NCI-H187 (cell line): ENCODE measurements at regions not wholly inside any gene's neighbourhood (a gene's known extent, or its start where the extent isn't known, plus 50 kb on each side); places are given as distances from the start of the nearest gene placed in this dataset.

Source experiments
- DNase-seq, 2 experiments: peaks; one replicate each; lab custom pipeline; 2025; lab: John Stamatoyannopoulos, UW

GRCh38 chr2:8541636-8542035, 140.2 kb upstream of the ID2 start:
- no peak for DNase-seq

DNA sequence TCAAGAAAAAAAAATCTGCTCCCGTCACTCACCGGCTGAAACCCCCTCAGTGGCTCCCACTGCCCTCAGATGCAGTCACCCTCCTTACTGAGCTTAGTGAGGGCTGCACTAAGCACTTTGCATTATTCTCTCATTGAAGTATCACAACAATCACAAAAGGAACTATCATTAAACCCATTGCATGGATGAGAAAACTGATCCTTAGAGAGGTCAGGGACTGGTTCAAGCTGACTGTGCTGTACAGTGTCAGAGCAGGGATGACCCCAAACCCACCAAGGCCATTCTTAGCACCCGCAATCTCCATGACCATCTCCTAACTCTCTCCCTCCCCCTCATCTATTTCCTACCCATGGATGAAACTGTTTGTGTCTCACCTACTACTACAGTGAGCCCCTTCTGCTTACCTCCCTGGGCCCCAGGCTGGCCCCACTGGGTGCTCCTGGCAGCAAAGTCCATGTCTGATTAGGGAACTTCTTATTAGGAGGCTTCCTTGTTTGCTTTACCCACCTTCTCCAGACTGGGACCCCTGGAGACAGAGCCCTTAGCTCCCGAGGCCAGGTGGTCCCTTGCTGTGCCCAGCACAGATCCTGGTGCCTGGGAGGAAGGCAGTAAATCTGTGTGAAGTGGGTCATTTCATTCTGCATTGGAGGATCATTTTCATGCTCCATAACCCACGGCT, 139.3 kb upstream of the ID2 start:
- no peak for DNase-seq

- DNase-seq = no peak
Observed at GRCh38 chr2:8543060-8543382, 138.8 kb upstream of the ID2 start.

DNA sequence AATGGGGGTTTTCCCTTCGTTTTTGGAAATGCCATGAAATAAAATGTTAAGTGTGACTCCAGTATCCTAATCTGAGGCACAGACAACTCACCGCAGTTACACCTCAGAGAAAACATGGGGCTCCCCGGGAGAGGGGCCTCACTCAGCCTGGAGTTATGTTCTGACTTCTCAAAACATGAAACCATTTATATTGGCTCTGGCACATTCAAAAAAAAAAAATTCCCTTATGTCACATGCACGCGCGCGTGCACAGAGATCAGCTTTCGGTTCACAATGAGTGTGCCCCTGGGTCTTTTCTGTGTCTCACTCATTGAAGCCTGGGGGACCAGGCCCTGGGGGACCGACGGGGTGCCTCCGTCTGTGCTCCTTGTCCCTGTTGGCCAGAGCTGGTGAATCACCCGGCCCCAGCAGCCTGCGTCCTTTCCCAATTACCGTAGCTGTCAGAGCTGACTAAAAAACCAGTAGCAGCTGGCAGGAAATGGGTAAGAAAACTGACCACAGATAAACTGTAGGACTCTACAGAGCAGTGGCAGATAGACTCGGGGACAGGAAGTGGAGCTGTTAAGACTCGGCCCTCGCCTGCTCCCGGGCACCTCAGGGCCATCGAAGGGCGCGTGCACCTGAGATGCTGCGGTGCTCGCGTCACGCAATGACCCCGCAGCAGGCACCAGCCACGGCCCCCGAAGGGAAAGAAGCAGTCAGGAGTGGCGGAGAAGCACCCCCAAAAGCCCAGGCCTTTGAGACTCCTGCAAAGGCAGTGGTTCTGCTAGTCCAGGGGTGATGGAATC, 138.3 kb upstream of the ID2 start:
- DNase-seq = no peak

DNA sequence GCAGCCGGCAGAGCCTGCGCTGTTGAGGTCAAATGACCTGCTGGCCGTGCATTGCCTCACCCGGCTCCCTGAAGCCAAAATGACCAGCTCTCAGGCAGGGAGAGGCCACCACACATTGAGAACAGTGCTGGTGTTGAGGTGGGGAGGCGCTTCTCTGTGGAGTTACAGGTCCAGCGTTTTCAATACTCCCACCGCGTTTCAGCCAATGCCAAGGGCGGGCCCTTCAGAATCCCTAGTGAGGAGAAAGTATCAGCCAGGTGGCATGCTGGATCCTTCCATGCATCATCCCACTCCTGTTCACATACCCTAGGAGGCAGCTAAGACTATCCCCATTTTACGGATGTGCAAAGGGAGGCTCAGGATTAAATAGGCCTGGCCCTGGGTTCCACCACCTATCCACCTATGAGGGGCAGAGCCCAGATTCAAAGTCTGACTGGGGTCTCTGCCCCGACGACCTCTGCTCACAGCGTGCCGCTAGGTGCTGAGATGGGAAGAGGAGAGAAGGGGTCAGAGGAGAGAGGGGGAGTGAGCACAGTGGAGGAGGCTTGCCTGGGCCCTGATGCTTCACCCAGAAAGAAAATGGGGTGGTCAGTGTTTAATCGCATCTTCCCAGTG, 137.6 kb upstream of the ID2 start:
- DNase-seq = no peak

DNA sequence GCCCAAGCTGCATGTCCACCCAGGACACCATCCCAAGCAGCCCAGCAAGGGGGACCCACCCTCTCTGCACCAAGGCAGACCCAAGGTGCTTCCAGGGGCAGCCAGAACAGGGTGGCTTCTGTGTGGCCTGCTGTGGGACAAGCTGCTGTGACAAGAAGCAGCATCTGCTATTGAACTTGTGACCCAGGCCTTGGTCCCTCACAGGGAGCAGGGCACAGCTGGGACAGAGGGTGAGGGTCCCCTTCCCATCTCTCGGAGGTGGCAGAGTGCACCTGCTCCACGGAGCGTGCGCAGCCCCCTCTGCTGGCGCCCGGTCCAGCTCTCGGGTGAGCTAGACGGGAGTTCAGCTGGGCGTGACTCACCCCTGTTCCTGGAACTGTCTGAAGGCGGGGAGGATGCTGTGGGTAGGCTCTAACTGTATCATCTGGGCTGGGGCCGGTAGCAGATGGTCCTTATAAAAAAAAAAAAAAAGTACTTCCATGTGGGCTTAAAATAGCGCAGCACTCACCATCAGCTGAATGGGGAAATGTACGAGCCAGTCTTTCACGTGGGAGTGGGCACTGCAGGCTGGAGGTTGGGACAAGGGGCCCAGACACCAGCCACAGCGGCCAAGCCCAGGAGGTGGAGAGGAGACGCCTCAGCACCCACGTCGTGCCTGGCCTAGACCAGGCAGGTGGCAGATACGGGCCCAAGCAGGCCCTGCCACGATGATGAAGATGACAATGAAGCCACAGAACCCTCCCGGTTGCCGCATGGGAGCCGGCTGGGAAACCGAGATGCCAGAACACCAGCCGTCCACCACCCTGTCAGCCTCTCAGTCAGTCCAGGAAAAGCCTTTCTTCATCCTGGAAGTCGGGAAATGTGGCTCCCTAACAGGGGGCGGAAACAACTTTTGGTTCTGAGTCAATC, 136.8 kb upstream of the ID2 start:
- no peak for DNase-seq

GRCh38 chr2:8545695-8546611, 135.9 kb upstream of the ID2 start:
- DNase-seq = no peak

DNA sequence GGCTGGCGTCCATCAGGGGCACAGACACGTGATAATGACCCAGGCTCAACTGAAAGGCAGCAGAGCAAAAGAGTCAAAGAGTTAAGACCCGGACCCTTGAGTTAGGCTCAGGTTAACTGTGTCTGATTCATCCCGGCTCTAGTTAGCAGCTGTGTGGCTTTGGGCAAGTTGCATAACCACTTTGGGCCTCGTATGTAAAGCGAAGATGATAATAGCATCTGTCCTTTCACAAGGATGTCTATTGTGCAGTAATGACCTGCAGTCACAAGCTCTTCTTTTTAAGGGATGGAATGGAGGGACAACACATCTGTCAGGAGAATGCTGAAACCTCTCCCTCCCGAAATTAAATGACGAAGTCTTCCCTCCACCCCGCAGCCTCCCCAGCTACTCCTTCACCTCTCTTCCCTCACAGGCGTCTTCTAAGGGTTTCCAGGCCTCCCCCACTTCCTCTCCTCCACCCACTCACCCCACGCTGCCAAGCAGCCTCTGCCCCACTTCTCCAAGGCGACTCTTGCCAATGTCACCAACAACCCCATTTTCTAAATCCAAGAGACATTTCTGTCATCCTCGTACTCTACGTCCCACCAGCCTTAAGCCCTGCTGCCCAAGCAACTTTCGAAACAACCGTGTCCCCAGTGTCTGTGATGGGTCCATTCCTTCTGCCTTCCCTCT, 135.1 kb upstream of the ID2 start:
- no peak for DNase-seq

GRCh38 chr2:8547284-8548064, 134.4 kb upstream of the ID2 start:
- DNase-seq = no peak

GRCh38 chr2:8548065-8548618, 133.7 kb upstream of the ID2 start:
- DNase-seq = no peak

DNA sequence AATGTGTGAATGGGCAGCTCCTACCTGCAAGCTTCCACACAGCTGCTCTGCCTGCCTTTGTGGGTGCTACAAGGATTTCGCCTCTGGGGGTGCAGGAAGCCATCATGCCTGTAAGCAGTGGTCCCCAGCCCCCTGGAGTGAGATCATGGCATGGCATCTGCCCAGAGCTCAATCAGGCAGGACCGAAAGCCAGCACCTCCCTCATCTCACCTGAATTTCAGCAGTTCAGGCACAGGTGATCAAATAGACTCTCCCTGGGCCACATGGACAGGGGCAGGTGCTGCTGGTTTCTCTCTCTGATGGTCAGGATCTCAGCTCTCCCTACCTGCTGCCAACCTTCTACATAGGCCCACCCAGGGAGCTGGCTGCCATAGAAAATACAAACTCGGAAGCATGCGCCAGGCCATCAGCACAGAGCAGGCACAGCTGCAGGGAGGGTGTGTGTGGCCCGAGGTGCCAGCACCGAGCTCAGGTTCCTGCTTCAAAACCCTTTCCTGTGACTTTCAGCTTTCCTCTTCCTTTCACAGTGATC, 133.2 kb upstream of the ID2 start:
- no peak for DNase-seq

DNA sequence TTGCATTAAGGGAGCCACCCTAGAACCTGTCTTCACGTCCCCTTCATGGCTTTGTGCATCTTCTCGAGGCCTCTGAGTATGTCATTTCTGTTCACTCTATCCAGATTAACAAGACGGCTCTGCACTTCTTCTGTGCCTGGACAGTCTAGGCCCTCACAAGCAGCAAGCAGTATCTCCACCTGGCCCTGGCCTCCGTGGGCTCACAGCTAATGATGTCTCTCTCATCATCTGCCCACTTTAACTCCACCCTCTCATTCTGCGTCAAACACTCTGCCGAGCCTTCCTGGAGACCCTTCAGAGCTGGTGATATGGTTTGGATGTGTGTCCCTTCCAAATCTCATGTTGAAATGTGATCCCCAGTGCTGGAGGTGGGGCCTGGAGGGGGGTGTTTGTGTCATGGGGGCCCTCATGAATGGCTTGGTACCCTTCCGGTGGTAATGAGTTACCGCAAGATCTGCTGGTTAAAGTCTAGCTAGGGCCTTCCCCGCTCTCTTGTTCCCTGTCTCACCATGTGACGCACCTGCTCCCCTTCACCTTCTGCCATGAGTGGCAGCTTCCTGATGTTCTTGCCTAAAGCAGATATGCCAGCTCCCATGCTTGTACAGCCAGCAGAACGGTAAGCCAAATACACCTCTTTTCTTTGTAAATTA, 132.5 kb upstream of the ID2 start:
- no peak for DNase-seq

DNA sequence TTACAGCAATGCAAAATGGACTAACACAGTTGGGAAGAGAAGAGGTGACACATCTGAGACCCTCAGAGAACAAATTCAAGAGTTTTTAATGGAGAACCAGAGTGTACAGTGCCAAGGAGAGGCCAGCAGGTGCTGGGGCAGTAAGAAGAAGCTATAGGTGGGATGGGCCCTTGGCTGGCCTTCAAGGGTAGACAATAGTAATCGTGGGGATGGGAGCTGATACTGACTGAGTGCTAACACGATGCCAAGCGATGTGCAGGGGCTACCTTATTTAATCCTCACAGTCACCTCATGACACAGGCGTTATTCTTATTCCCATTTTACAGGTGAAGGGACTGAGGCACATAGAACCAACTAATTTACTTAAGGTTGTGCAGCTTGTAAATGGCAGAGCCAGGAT, 131.9 kb upstream of the ID2 start:
- DNase-seq = no peak

- DNase-seq = no peak
Observed at GRCh38 chr2:8550481-8550880, 131.4 kb upstream of the ID2 start.

DNA sequence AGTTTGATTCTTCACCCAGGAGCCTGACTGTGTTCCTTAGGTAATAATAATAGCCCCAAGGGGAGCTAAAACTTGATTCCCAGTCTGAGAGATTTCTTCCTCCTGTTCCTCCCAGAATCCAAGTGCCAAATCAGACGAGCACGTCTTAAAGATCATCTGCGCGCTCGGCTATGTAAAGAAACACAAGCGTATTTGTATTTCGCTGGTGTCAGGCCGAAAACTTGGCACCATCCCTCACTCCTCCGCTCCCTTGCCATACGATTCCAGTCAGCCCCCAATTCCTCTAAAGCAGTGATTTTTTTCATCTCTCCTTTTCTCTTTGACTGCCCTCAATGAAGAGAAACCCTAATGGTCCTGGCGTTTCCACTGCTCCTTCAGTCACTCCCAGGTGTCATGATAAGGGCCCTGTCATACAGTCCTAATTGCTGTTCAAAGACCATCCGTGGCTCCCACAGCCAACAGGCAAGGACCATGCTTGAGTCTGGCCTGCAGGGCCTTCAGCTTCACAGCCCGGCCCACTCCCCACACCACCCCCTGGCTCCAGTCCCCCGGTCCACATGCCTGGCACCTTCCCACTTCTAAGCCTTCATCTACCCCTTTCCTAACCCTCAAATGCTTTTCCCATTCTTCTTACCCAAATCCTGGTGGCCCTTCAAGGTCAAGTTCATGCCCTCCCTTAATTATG, 130.8 kb upstream of the ID2 start:
- no peak for DNase-seq

DNA sequence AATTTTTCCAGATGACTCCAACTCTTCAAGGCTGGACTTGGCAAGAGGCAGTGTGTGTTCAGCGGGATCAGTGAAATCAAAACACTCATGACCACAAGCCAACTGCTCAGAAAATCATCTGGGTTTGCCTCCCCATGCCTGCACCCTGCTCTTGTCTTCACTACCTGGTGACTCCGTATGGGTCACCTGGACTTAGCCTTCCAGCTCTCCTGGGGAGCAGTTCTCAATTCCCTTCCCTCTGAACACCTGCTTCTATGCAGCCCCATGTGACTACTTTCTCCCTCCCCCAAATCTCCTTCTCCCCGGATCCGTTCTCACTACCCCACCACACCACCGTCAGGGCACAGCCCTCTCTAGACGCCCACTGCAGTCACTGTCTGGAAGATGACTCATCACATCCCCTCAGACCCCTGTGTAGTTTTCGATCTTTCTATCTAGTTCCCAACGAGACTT, 130.2 kb upstream of the ID2 start:
- DNase-seq = no peak

DNA sequence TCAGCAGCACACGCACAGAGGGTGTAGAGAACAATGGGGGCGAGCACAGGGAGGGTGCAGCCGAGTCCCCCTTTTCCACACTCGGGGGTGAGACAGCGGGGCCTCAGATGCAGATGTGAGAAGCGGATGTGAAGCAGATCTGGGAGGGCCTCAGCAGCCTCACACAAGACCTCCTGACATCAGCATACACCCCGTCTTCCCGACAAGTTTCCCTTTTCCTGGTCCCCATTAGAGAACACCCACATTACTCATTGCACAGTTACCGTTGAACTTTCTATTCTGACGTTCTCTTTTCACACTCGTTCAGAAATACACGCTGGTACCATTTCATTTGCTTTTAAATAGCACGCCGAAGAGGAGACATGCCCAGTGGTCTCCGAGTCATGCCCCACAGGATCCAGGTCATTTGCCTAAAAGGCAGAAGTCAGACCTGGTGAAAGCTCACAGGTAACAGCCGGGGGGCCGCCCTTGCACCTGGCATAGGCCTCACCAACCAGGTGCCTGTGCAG, 129.5 kb upstream of the ID2 start:
- no peak for DNase-seq

GRCh38 chr2:8553643-8554042, 128.2 kb upstream of the ID2 start:
- DNase-seq = no peak
